H9 (cell line): ENCODE measurements at regions not wholly inside any gene's neighbourhood (a gene's known extent, or its start where the extent isn't known, plus 50 kb on each side); places are given as distances from the start of the nearest gene placed in this dataset.

Source experiments
- DNase-seq: peaks from one replicate; pipeline ENCODE4 v3.0.0-alpha.2; 2017
- H2AFZ ChIP-seq: one replicate; pipeline ENCODE4 v1.6.1; 2013; ENCODE audit warnings: mild to moderate bottlenecking, low read length, control low read depth, moderate library complexity
- H2AK5ac ChIP-seq: 2 replicates; pipeline ENCODE4 v1.6.1; 2013; ENCODE audit warnings: low read length, control low read depth, mixed read lengths; ENCODE audit not compliant: insufficient read length
- H2BK120ac ChIP-seq: one replicate; pipeline ENCODE4 v1.6.1; 2013; ENCODE audit warnings: low read depth, mild to moderate bottlenecking, low read length, control low read depth, inconsistent platforms; ENCODE audit not compliant: poor library complexity, severe bottlenecking
- H2BK12ac ChIP-seq: 2 replicates; pipeline ENCODE4 v1.6.1; 2013; ENCODE audit warnings: low read length, control low read depth, mixed read lengths, low read depth; ENCODE audit not compliant: insufficient read length
- H2BK15ac ChIP-seq: 2 replicates; pipeline ENCODE4 v1.6.1; 2013; ENCODE audit warnings: low read depth, low read length, control low read depth
- H2BK20ac ChIP-seq: one replicate; pipeline ENCODE4 v1.6.1; 2013; ENCODE audit warnings: low read depth, mild to moderate bottlenecking, low read length, control low read depth, inconsistent platforms; ENCODE audit not compliant: poor library complexity, severe bottlenecking
- H2BK5ac ChIP-seq: 2 replicates; pipeline ENCODE4 v1.6.1; 2013; ENCODE audit warnings: low read length, control low read depth, mixed read lengths; ENCODE audit not compliant: insufficient read length
- H3K14ac ChIP-seq: 2 replicates; pipeline ENCODE4 v1.6.1; 2013; ENCODE audit warnings: low read length, control low read depth; ENCODE audit not compliant: insufficient read depth
- H3K18ac ChIP-seq: 2 replicates; pipeline ENCODE4 v1.6.1; 2013; ENCODE audit warnings: low read depth, mild to moderate bottlenecking, mixed read lengths, low read length, control low read depth; ENCODE audit not compliant: insufficient read length
- H3K23ac ChIP-seq: 2 replicates; pipeline ENCODE4 v1.6.1; 2013; ENCODE audit warnings: low read length, control low read depth, mixed read lengths, low read depth; ENCODE audit not compliant: insufficient read length
- H3K23me2 ChIP-seq: 2 replicates; pipeline ENCODE4 v1.6.1; 2013; ENCODE audit warnings: low read depth, mild to moderate bottlenecking, mixed read lengths, low read length, control low read depth; ENCODE audit not compliant: insufficient read length, poor library complexity, severe bottlenecking
- H3K27ac ChIP-seq: 2 replicates; pipeline ENCODE4 v1.5.1; 2013; ENCODE audit warnings: low read length, control low read depth, mixed read lengths, low read depth; ENCODE audit not compliant: insufficient read length
- H3K27me3 ChIP-seq: 2 replicates; pipeline ENCODE4 v1.6.1; 2013; ENCODE audit warnings: low read length, control low read depth, inconsistent platforms; ENCODE audit not compliant: insufficient read depth
- H3K4ac ChIP-seq: 2 replicates; pipeline ENCODE4 v1.6.1; 2013; ENCODE audit warnings: low read depth, mild to moderate bottlenecking, control low read depth, inconsistent platforms, low read length, moderate library complexity
- H3K4me1 ChIP-seq: 2 replicates; pipeline ENCODE4 v1.6.1; 2013; ENCODE audit warnings: low read length, control low read depth, inconsistent platforms; ENCODE audit not compliant: insufficient read depth
- H3K4me2 ChIP-seq: 2 replicates; pipeline ENCODE4 v1.6.1; 2013; ENCODE audit warnings: low read length, control low read depth, mixed read lengths; ENCODE audit not compliant: insufficient read length, insufficient read depth
- H3K56ac ChIP-seq: 2 replicates; pipeline ENCODE4 v1.6.1; 2013; ENCODE audit warnings: low read depth, mild to moderate bottlenecking, mixed read lengths, low read length, control low read depth; ENCODE audit not compliant: insufficient read length
- H3K79me1 ChIP-seq: 2 replicates; pipeline ENCODE4 v1.6.1; 2013; ENCODE audit warnings: low read depth, mild to moderate bottlenecking, moderate library complexity, low read length, control low read depth, inconsistent platforms; ENCODE audit not compliant: insufficient read depth, poor library complexity, severe bottlenecking
- H3K79me2 ChIP-seq: 2 replicates; pipeline ENCODE4 v1.6.1; 2013; ENCODE audit warnings: low read length, control low read depth, inconsistent platforms; ENCODE audit not compliant: insufficient read depth
- H3K9ac ChIP-seq: 2 replicates; pipeline ENCODE4 v1.6.1; 2013; ENCODE audit warnings: low read length, control low read depth, mixed read lengths; ENCODE audit not compliant: insufficient read length; ENCODE audit errors: extremely low read depth
- H3K9me3 ChIP-seq: one replicate; pipeline ENCODE4 v1.6.1; 2013; ENCODE audit warnings: low read depth, low read length, inconsistent platforms; ENCODE audit not compliant: control insufficient read depth
- H3T11ph ChIP-seq: one replicate; pipeline ENCODE4 v1.6.1; 2013; ENCODE audit warnings: mild to moderate bottlenecking, low read length, control low read depth, inconsistent platforms
- H4K20me1 ChIP-seq: one replicate; pipeline ENCODE4 v1.6.1; 2013; ENCODE audit not compliant: control insufficient read depth, insufficient read length, insufficient read depth
- H4K5ac ChIP-seq: 2 replicates; pipeline ENCODE4 v1.6.1; 2013; ENCODE audit warnings: low read depth, mild to moderate bottlenecking, mixed read lengths, low read length, control low read depth; ENCODE audit not compliant: insufficient read length
- H4K8ac ChIP-seq: replicated peaks from 2 replicates; pipeline ENCODE4 v1.6.1; 2013; ENCODE audit warnings: low read length, control low read depth, mixed read lengths, low read depth; ENCODE audit not compliant: insufficient read length
- H4K91ac ChIP-seq: 2 replicates; pipeline ENCODE4 v1.6.1; 2013; ENCODE audit warnings: low read depth, mild to moderate bottlenecking, moderate library complexity, mixed read lengths, low read length, control low read depth; ENCODE audit not compliant: insufficient read length
- H3K27ac Mint-ChIP-seq, 3 experiments: 2 replicates in 2 of 3; 3 replicates in 1 of 3; pipeline ENCODE4 v1.8.0; 2020 to 2021; ENCODE audit warnings: mixed read lengths in 3 of 3, mild to moderate bottlenecking in 1 of 3, moderate library complexity in 1 of 3
- H3K27me3 Mint-ChIP-seq: 2 replicates; pipeline ENCODE4 v1.8.0; 2021; ENCODE audit warnings: low read depth, mild to moderate bottlenecking, moderate library complexity, mixed read lengths
- H3K36me3 Mint-ChIP-seq, 3 experiments: 2 replicates in 2 of 3; 3 replicates in 1 of 3; pipeline ENCODE4 v1.8.0; 2020 to 2021; ENCODE audit warnings: low read depth in 3 of 3, mixed read lengths in 3 of 3; ENCODE audit not compliant: insufficient read depth in 1 of 3
- H3K4me1 Mint-ChIP-seq, 2 experiments: 2 replicates each; pipeline ENCODE4 v1.8.0; 2020; ENCODE audit warnings: mixed read lengths in 2 of 2
- H3K4me3 Mint-ChIP-seq, 2 experiments: 2 replicates in 1 of 2; 3 replicates in 1 of 2; pipeline ENCODE4 v1.8.0; 2020 to 2021; ENCODE audit warnings: mild to moderate bottlenecking in 2 of 2, mixed read lengths in 2 of 2, moderate library complexity in 1 of 2
- H3K9me3 Mint-ChIP-seq, 2 experiments: 2 replicates in 1 of 2; 3 replicates in 1 of 2; pipeline ENCODE4 v1.8.0; 2020; ENCODE audit warnings: mild to moderate bottlenecking in 2 of 2, mixed read lengths in 2 of 2, moderate library complexity in 1 of 2
- CTCF ChIP-seq: fragments of 200-600 bp; sonication (generic); conservative IDR thresholded peaks from 3 replicates; pipeline ENCODE4 v1.8.0; 2021; ENCODE audit warnings: antibody characterized with exemption, mild to moderate bottlenecking

GRCh38 chr4:54445866-54446265, 211.9 kb upstream of the KIT start:
- Mint-ChIP-seq H3K27me3 (peaks cover 9% of the 10 kb centered on the region; the same call in 1 of the 2 replicates), H3K27ac (no peak overlapping the region), H3K4me3 (no peak overlapping the region), H3K36me3 (peaks cover 3 to 18% (median 11%) of the 10 kb centered on the region in 3 experiments), H3K9me3 (peaks cover 19 to 22% of the 10 kb centered on the region in 2 experiments), H3K4me1 (peaks cover 0 to 3% of the 10 kb centered on the region in 2 experiments; a peak in 1 of 4 replicates)
- Histone ChIP-seq H4K20me1 (no peaks in the 10 kb centered on the region), H3K18ac (no peak overlapping the region), H3T11ph (no peak overlapping the region), H2BK5ac (no peak overlapping the region), H3K27me3 (no peaks in the 10 kb centered on the region), H3K9ac (no peak overlapping the region), H2AFZ (no peak overlapping the region), H2BK120ac (no peak overlapping the region), H2BK15ac (no peak overlapping the region), H3K23ac (no peak overlapping the region), H3K4me2 (no peak overlapping the region), H4K5ac (no peak overlapping the region), H3K4ac (no peak overlapping the region), H3K23me2 (no peaks in the 10 kb centered on the region), H3K14ac (no peak overlapping the region), H3K27ac (no peak overlapping the region), H3K9me3 (peaks cover 10% of the 10 kb centered on the region), H3K79me2 (no peaks in the 10 kb centered on the region), H4K91ac (no peak overlapping the region), H3K56ac (no peak overlapping the region), H2AK5ac (no peak overlapping the region), H2BK12ac (no peak overlapping the region), H2BK20ac (no peak overlapping the region), H4K8ac (no peak overlapping the region), H3K79me1 (no peaks in the 10 kb centered on the region), H3K4me1 (no peaks in the 10 kb centered on the region)
- no peak for TF ChIP-seq CTCF
- no peak for DNase-seq
